ENCODE measurements at regions not wholly inside any gene's neighbourhood (a gene's known extent, or its start where the extent isn't known, plus 50 kb on each side); places are given as distances from the start of the nearest gene placed in this dataset.

DNA sequence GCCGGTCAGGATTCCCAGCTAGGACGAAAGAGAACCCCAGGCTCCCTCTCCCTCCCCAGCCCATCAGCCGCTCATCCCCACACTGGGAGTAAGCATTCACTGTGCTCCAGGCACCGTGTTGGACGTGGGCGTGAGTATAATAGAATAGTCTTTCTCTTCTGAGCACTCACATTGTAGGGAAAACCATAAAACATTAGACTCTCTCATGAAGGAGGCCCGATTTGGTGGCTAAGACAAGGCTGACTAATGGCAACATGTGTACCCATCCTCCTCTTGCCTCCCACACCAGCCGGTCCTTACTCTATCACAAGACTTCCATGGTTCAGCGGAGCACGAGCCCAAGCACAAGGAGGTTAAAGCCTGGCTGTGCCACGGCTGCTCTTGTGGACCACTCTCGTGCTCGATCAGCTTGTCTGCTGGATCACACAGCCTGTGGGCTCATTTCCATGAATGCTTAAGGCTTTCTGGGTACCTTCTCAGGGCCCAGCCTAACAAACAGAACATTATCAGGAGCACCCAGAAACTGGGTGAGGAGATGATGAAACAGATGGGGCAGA, 540.9 kb upstream of the RAB6C start (continued):
- TF ChIP-seq RAD21 (IDR thresholded peaks at IDR 0.05) (no peak), YY1 (IDR thresholded peaks at IDR 0.05) (no peak), FOXA2 (IDR thresholded peaks at IDR 0.05) (no peak), HNF4G (IDR thresholded peaks at IDR 0.05) (no peak), JUND (IDR thresholded peaks at IDR 0.05) (no peak)
- TF ChIP-seq, protein P1, sequence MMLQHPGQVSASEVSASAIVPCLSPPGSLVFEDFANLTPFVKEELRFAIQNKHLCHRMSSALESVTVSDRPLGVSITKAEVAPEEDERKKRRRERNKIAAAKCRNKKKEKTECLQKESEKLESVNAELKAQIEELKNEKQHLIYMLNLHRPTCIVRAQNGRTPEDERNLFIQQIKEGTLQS (IDR thresholded peaks at IDR 0.05), result no peak

GRCh38 chr2:129439406-129440302, 539.8 kb upstream of the RAB6C start:
- WGBS, result 74% methylated on average over 13 of the region's 13 CpGs
- no peaks in the 10 kb centered on the region for H3K9me3 ChIP-seq (ENCODE audit: control insufficient read depth in 4 of 4, low read length in 3 of 4)
- TF ChIP-seq NR2F2 (IDR thresholded peaks at IDR 0.05) (no peak), RXRA (IDR thresholded peaks at IDR 0.05) (no peak), GABPA (IDR thresholded peaks at IDR 0.05 in 1 of 2, conservative IDR thresholded peaks at IDR 0.05 in 1 of 2) (no peak), HNF4A (conservative IDR thresholded peaks at IDR 0.05) (no peak), YY1 (IDR thresholded peaks at IDR 0.05) (no peak), SP1 (IDR thresholded peaks at IDR 0.05) (no peak), EGR1 (IDR thresholded peaks at IDR 0.05; ENCODE audit: low read depth in 2 of 2) (no peak), RAD21 (IDR thresholded peaks at IDR 0.05) (no peak), HNF4G (IDR thresholded peaks at IDR 0.05) (no peak), FOXA1 (IDR thresholded peaks at IDR 0.05) (no peak), FOXA2 (IDR thresholded peaks at IDR 0.05) (no peak), JUND (IDR thresholded peaks at IDR 0.05) (no peak), TAF1 (conservative IDR thresholded peaks at IDR 0.05) (no peak)
- TF ChIP-seq, protein P2, sequence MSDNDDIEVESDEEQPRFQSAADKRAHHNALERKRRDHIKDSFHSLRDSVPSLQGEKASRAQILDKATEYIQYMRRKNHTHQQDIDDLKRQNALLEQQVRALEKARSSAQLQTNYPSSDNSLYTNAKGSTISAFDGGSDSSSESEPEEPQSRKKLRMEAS (IDR thresholded peaks at IDR 0.05), result no peak
- TF ChIP-seq, protein P3, sequence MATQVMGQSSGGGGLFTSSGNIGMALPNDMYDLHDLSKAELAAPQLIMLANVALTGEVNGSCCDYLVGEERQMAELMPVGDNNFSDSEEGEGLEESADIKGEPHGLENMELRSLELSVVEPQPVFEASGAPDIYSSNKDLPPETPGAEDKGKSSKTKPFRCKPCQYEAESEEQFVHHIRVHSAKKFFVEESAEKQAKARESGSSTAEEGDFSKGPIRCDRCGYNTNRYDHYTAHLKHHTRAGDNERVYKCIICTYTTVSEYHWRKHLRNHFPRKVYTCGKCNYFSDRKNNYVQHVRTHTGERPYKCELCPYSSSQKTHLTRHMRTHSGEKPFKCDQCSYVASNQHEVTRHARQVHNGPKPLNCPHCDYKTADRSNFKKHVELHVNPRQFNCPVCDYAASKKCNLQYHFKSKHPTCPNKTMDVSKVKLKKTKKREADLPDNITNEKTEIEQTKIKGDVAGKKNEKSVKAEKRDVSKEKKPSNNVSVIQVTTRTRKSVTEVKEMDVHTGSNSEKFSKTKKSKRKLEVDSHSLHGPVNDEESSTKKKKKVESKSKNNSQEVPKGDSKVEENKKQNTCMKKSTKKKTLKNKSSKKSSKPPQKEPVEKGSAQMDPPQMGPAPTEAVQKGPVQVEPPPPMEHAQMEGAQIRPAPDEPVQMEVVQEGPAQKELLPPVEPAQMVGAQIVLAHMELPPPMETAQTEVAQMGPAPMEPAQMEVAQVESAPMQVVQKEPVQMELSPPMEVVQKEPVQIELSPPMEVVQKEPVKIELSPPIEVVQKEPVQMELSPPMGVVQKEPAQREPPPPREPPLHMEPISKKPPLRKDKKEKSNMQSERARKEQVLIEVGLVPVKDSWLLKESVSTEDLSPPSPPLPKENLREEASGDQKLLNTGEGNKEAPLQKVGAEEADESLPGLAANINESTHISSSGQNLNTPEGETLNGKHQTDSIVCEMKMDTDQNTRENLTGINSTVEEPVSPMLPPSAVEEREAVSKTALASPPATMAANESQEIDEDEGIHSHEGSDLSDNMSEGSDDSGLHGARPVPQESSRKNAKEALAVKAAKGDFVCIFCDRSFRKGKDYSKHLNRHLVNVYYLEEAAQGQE (IDR thresholded peaks at IDR 0.05), result no peak
- TF ChIP-seq, protein P4, sequence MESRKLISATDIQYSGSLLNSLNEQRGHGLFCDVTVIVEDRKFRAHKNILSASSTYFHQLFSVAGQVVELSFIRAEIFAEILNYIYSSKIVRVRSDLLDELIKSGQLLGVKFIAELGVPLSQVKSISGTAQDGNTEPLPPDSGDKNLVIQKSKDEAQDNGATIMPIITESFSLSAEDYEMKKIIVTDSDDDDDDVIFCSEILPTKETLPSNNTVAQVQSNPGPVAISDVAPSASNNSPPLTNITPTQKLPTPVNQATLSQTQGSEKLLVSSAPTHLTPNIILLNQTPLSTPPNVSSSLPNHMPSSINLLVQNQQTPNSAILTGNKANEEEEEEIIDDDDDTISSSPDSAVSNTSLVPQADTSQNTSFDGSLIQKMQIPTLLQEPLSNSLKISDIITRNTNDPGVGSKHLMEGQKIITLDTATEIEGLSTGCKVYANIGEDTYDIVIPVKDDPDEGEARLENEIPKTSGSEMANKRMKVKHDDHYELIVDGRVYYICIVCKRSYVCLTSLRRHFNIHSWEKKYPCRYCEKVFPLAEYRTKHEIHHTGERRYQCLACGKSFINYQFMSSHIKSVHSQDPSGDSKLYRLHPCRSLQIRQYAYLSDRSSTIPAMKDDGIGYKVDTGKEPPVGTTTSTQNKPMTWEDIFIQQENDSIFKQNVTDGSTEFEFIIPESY (IDR thresholded peaks at IDR 0.05), result no peak
- TF ChIP-seq, protein P1 (IDR thresholded peaks at IDR 0.05), result no peak
- TF ChIP-seq, protein P5, sequence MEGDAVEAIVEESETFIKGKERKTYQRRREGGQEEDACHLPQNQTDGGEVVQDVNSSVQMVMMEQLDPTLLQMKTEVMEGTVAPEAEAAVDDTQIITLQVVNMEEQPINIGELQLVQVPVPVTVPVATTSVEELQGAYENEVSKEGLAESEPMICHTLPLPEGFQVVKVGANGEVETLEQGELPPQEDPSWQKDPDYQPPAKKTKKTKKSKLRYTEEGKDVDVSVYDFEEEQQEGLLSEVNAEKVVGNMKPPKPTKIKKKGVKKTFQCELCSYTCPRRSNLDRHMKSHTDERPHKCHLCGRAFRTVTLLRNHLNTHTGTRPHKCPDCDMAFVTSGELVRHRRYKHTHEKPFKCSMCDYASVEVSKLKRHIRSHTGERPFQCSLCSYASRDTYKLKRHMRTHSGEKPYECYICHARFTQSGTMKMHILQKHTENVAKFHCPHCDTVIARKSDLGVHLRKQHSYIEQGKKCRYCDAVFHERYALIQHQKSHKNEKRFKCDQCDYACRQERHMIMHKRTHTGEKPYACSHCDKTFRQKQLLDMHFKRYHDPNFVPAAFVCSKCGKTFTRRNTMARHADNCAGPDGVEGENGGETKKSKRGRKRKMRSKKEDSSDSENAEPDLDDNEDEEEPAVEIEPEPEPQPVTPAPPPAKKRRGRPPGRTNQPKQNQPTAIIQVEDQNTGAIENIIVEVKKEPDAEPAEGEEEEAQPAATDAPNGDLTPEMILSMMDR (IDR thresholded peaks at IDR 0.05; ENCODE audit: low read depth, low read length, missing input control), result no peak

More at GRCh38 chr2:129439406-129440302, 539.8 kb upstream of the RAB6C start:
- Histone ChIP-seq H3K4me3 (ENCODE audit: low read depth in 1 of 3, low read length in 3 of 3) (no peak overlapping the region), H3K4me1 (ENCODE audit: control insufficient read depth in 4 of 4, insufficient read depth in 4 of 4, low read length in 3 of 4) (no peaks in the 10 kb centered on the region), H3K36me3 (ENCODE audit: control insufficient read depth in 4 of 4, insufficient read depth in 3 of 4, low read depth in 1 of 4, low read length in 3 of 4) (no peaks in the 10 kb centered on the region), H3K27ac (ENCODE audit: low read depth in 1 of 2, low read length in 2 of 2) (no peak overlapping the region), H3K27me3 (ENCODE audit: control insufficient read depth in 4 of 4, insufficient read depth in 4 of 4, low read length in 3 of 4) (peaks cover 0 to 3% (median 1%) of the 10 kb centered on the region in 4 donors), H3K9ac (ENCODE audit: low read depth in 1 of 2, low read length in 2 of 2) (no peak overlapping the region)
- DNase-seq (ENCODE audit: low spot score), result no peak

Data from liver (tissue), 8 donors.